GM12891 (cell line): ENCODE measurements at regions not wholly inside any gene's neighbourhood (a gene's known extent, or its start where the extent isn't known, plus 50 kb on each side); places are given as distances from the start of the nearest gene placed in this dataset.

Experiments
- POLR2A ChIP-seq: IDR thresholded peaks from 2 replicates; pipeline ENCODE4 v1.6.1; 2011; ENCODE audit warnings: low read depth, low read length, control low read depth
- POLR2AphosphoS5 ChIP-seq: IDR thresholded peaks from 2 replicates; pipeline ENCODE4 v1.6.1; 2011; ENCODE audit warnings: low read depth, low read length, control low read depth
- SPI1 ChIP-seq: IDR thresholded peaks from 2 replicates; pipeline ENCODE4 v1.6.1; 2011; ENCODE audit warnings: low read depth, low read length, control low read depth

DNA sequence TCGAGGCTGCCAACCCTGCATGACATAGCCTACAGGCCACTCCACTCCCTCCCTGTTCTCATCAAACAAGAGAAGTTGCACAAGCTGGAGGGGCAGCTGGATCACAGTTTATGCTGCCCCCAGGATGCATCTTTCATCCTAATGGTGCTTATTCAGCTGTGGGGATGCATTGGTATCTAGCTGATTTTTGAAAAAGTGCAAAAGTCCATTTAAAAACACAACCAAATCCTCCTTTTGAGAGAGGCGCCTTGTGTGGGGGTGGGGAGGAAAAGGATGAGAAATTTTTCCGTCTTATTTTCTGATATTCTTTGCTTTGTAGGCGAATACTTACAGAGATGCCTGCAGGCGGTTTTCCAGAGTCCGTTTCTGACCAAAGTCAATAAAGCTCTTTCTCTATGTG is 276.4 kb upstream of the BOD1L1 start:
- TF ChIP-seq POLR2A = no peak
- TF ChIP-seq POLR2AphosphoS5 = no peak
- no peak for TF ChIP-seq SPI1
